GM04504 (cell line): ENCODE measurements at regions not wholly inside any gene's neighbourhood (a gene's known extent, or its start where the extent isn't known, plus 50 kb on each side); places are given as distances from the start of the nearest gene placed in this dataset.
"Not testable (repeated sequence)": the region's sequence is repeated elsewhere in the genome, so short reads cannot be mapped to it uniquely, and the experiment has no call there.

Experiments used
- DNase-seq: peaks from one replicate; pipeline ENCODE4 v3.0.0-alpha.2; 2012; ENCODE audit warnings: low read depth

DNA sequence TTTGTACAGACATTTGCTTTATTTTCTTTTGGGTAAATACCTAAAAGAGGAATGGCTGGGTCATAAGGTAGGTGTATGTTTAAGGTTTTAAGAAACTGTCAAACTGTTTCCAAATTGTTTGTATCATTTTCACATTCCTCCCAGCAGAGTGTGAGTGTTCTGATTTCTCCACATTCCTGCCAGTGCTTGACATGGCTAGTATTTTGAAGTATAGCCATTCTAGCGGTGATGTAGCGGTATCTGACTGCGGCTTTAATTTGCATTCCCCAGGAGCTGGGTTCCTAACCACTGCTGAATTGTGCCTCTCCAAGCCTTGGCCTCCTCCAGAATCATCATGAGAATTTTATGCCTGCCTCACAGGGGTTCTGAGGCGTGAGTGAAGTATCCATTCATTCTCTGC is 61.8 kb upstream of the ARL4C start:
- no peak for DNase-seq

DNA sequence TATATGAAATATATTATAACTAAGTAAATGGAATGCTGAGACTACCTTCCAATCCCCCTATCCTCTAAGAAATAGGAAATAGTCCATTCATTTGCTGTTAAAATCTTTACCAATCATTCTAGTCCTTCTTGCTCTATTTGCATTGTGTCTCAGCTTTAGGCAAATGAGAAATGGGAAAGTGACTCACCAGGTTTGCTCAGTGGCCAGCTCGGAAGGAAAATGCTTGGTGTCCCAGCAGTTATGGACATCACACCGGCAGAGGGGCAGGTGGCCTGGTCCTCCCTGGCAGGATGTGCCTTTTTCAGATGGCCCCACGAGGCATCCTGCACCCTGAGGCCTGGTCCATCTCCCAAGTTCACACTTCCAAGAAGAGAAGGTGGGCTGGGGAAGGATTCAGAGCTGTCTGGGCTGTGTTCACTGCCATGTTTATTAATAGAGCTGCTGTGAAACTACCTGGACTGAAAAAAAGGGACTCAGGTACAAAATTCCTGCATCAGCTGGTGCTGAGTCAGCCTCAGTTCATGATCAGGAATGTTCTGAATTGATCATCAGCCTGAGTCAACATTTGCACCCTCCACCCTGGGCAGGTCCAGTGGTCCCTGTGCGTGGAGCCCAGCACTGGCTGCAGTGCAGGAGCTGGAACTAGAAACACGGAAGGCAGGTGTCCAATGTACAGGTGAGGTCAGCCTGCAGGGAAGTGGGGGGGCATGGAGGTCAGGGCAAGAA is 60.1 kb upstream of the ARL4C start:
- DNase-seq, result no peak

DNA sequence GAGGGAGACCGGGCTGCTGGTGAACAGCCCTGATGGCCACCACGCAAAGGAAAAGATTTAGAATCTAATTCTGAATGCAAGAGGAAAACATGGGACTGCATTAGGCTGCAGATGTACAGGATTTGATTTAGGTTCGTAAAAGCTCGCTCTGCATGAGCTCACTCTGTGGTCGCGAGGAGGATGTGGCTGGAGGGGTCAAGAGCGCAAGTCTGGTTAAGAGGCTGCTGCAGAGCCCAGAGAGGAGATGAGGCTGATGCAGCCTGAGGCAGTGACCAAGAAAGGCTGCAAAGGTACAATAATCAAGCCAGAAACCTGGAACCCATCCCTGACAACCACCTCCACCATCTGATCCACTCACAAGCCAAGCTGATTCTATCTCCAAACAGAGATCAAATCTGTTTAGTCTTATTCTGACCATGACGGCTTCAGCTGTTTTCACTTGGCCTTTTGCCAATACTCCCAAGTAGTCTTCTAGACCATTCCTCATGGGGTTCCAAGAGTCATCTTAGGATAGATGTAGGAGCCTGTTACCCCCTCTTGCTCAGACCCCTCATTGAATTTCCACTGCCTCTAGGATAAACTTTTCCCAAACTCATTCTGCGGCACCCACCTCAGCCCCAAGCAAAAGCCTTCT is 58.9 kb upstream of the ARL4C start:
- DNase-seq, result no peak

DNA sequence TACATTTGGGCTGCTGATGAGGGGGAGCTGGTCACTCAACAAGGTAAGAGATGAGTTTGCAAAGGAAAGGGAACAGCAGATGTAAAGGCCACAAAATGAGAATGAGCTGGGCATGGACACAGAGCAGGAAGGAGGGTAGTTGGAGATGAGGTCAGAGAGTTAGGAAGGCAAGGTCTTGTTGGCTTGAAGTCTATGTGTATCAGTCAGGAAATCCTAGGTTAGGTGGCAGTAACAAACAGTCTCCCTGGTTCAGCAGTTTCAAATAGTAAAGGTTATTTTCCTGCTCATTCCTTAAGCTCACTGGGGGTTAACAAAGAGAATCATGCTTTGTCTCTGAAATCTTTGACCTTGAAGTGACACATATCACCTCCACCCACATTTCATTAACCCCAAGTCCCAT is 58.3 kb upstream of the ARL4C start:
- no peak for DNase-seq

DNA sequence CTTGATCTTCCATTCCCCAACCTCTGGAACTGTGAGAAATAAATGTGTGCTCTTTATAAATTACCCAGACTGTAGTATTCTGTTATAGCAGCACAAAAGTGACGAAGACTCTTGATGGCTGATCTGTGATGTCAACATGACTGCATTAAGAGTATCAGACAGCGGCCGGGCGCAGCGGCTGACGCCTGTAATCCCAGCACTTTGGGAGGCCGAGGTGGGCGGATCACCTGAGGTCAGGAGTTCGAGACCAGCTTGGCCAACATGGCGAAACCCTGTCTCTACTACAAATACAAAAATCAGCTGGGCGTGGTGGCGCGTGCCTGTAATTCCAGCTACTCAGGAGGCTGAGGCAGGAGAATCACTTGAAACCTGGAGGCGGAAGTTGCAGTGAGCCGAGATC is 56.3 kb upstream of the ARL4C start:
- not testable (repeated sequence) for DNase-seq

DNA sequence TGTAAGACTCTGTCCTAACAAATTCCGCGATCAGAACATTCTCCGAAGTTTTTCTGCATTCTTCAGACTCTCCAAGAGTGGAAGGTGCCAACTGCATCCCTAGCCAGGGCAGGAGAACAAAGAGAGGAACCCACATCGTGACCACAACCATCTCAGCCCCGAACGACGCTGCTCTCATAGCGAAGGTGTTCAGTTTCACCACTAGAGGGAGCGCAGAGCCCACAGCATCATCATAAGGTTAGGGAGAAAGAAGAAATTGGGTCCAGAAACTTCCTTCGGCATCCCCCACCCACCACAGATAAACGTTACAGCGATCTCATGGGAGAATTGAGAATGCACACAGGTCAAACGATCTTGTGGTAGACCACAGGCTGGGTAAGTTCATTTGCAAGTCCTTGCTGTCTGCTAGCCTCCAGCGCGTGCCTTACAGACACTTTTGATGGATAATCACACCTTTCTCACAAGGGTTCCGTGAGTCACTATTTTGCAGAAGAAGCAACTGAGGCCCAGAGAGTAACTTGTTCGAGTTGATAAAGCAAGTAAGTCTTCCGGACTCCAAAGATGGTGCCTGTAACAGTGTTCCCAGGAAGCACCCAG is 53.7 kb upstream of the ARL4C start:
- peak; percentile 56 for DNase-seq

DNA sequence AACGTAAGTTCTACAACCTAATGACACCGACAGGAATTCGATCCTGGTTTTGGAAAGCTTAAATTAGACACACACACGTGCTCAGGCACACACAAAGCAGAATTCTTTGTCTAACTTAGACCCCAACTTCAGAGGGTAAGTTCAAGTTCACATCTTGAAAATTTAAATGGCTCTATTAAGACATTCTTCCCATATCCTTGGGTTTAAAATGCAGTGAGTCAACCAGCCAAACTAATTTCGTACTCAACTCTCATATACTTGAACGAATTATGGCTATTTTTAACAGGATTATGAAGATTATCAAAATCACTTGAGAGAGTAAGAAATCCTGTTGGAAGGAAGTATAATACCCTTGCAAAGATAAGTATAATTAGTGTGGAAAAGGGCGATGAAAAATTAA is 53.2 kb upstream of the ARL4C start:
- no peak for DNase-seq

DNA sequence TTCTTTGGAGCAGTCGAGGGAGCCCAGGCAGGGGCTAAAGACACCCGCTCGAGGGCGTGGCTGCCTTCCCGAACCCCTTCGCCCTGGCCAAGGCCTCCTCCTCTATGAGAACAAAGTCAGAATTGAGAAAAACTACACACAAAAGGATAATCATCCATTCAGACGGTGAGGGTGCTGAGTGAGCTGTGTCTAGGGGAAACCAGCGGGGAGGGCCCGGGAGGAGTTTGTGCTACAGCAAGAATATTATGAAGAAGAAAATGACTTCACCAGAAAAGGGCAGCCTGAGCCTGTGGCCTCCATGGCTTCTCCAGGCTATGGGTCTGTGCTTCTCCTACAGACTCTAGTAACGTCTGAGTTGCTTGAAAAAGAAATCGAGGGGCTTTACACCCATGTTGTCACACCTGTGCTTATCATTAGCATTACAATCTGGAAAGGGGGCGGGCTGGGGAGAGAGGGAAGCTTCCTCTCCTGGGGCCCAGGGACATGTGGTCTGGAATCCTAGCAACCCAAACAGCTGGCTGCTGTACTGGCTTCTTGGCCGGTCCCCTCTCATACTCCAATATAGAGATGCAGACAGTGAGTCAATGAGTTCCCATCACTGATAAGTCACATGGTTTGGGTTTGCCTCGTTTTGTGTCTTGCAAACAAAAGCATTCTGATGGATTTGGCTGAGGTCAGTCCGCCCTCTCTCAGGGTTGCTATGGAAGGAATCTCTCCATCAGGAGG is 52.0 kb upstream of the ARL4C start:
- DNase-seq, result no peak

DNA sequence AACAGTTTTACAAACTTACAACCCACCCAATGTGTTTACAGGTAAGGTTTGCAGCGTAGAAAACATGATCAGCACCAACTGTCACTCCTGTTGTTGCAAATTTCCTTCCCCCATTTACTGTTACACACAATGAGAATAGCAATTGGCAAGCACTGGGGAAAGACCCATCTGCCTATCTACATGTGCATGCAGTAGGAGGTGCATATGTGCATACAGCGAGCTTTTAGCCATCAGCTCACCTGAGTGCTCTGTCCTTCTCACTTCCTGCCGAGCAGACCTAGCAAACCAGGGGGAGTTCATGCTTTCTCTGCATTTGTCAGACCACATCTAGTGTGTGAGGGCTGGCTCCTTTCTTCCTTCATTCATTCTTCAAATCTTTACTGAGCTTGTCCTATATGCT is 49.9 kb upstream of the ARL4C start:
- no peak for DNase-seq
